SK-N-SH treated with all-trans-retinoic acid at 6 μM for 48 hours (cell line): ENCODE measurements at regions not wholly inside any gene's neighbourhood (a gene's known extent, or its start where the extent isn't known, plus 50 kb on each side); places are given as distances from the start of the nearest gene placed in this dataset.

ENCODE experiments used
- BACH2 ChIP-seq: fragments of 250-450 bp; sonication (Bioruptor Pico); IDR thresholded peaks from 2 replicates; pipeline ENCODE4 v1.9.0; 2021; ENCODE audit warnings: mild to moderate bottlenecking, borderline replicate concordance
- CSDC2 ChIP-seq: fragments of 250-450 bp; sonication (Bioruptor Pico); IDR thresholded peaks from 2 replicates; pipeline ENCODE4 v1.5.0; 2020; ENCODE audit warnings: mild to moderate bottlenecking, moderate library complexity
- ESRRG ChIP-seq: fragments of 250-450 bp; sonication (Bioruptor Pico); IDR thresholded peaks from 2 replicates; pipeline ENCODE4 v1.6.1; 2021; ENCODE audit warnings: mild to moderate bottlenecking
- PPARA ChIP-seq: fragments of 250-450 bp; sonication (Bioruptor Pico); IDR thresholded peaks from 2 replicates; pipeline ENCODE4 v1.5.0; 2020; ENCODE audit warnings: mild to moderate bottlenecking, borderline replicate concordance
- RARB ChIP-seq: fragments of 250-450 bp; sonication (Bioruptor Pico); IDR thresholded peaks from 2 replicates; pipeline ENCODE4 v1.8.0; 2021; ENCODE audit warnings: mild to moderate bottlenecking, moderate library complexity
- SNAI2 ChIP-seq: fragments of 250-450 bp; sonication (Bioruptor Pico); IDR thresholded peaks from 2 replicates; pipeline ENCODE4 v1.5.0; 2020; ENCODE audit warnings: mild to moderate bottlenecking, moderate library complexity
- TCF4 ChIP-seq: fragments of 250-450 bp; sonication (Bioruptor Pico); IDR thresholded peaks from 2 replicates; pipeline ENCODE4 v1.8.0; 2021; ENCODE audit warnings: mild to moderate bottlenecking, moderate library complexity, borderline replicate concordance
- ZFP3 ChIP-seq: fragments of 250-450 bp; sonication (Bioruptor Pico); IDR thresholded peaks from 2 replicates; pipeline ENCODE4 v1.5.0; 2020; ENCODE audit warnings: mild to moderate bottlenecking, moderate library complexity
- ZFP30 ChIP-seq: fragments of 450-650 bp; formaldehyde crosslinking; IDR thresholded peaks from 2 replicates; pipeline ENCODE4 v1.5.0; 2022; ENCODE audit warnings: mild to moderate bottlenecking, moderate library complexity
- ZNF565 ChIP-seq: fragments of 450-650 bp; formaldehyde crosslinking; conservative IDR thresholded peaks from 2 replicates; pipeline ENCODE4 v1.5.0; 2020; ENCODE audit warnings: low read depth, mild to moderate bottlenecking, moderate library complexity
- ZNF8 ChIP-seq: fragments of 450-650 bp; formaldehyde crosslinking; IDR thresholded peaks from 2 replicates; pipeline ENCODE4 v1.5.0; 2020; ENCODE audit warnings: mild to moderate bottlenecking, moderate library complexity
- TF ChIP-seq, protein P1 (sequence below): fragments of 250-450 bp; sonication (Bioruptor Pico); IDR thresholded peaks from 2 replicates; pipeline ENCODE4 v1.5.1; 2020; ENCODE audit warnings: low read depth, mild to moderate bottlenecking, moderate library complexity
- TF ChIP-seq, protein P2 (sequence below): fragments of 250-450 bp; sonication (Bioruptor Pico); IDR thresholded peaks from 2 replicates; pipeline ENCODE4 v1.5.1; 2021; ENCODE audit warnings: mild to moderate bottlenecking, moderate library complexity
- TF ChIP-seq, protein P3 (sequence below): fragments of 250-450 bp; sonication (Bioruptor Pico); IDR thresholded peaks from 2 replicates; pipeline ENCODE4 v1.8.0; 2020; ENCODE audit warnings: mild to moderate bottlenecking, moderate library complexity, borderline replicate concordance

DNA sequence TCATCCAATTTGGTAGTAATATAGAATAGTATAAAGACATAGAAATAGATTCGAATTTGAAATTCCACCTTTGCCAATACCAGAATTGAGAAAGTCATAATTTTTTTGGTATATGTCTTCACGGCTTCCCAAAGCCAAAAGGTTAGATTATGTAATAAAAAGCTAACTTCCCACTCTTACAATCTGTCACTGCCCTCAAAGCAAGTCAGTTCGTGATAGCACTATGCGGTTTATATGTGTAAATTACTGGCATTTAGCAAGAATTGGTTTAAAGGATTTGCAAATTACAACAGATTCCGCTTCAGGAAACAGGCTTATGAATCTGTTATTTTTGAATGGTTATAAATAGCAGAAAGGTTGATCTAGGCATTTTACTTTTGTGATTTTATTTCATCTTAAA, 679.4 kb upstream of the ADGRL2 start:
- TF ChIP-seq, protein P1, sequence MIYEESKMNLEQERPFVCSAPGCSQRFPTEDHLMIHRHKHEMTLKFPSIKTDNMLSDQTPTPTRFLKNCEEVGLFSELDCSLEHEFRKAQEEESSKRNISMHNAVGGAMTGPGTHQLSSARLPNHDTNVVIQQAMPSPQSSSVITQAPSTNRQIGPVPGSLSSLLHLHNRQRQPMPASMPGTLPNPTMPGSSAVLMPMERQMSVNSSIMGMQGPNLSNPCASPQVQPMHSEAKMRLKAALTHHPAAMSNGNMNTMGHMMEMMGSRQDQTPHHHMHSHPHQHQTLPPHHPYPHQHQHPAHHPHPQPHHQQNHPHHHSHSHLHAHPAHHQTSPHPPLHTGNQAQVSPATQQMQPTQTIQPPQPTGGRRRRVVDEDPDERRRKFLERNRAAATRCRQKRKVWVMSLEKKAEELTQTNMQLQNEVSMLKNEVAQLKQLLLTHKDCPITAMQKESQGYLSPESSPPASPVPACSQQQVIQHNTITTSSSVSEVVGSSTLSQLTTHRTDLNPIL (CRISPR knock-in tag) = no peak
- TF ChIP-seq PPARA (CRISPR knock-in tag) (no peak), SNAI2 (CRISPR knock-in tag) (no peak), CSDC2 (CRISPR knock-in tag) (no peak), ZFP30 (no peak), ESRRG (CRISPR knock-in tag) (no peak), TCF4 (CRISPR knock-in tag) (no peak), RARB (no peak), ZNF8 (no peak), ZFP3 (CRISPR knock-in tag) (no peak), BACH2 (CRISPR knock-in tag) (no peak), ZNF565 (no peak)
- TF ChIP-seq, protein P2, sequence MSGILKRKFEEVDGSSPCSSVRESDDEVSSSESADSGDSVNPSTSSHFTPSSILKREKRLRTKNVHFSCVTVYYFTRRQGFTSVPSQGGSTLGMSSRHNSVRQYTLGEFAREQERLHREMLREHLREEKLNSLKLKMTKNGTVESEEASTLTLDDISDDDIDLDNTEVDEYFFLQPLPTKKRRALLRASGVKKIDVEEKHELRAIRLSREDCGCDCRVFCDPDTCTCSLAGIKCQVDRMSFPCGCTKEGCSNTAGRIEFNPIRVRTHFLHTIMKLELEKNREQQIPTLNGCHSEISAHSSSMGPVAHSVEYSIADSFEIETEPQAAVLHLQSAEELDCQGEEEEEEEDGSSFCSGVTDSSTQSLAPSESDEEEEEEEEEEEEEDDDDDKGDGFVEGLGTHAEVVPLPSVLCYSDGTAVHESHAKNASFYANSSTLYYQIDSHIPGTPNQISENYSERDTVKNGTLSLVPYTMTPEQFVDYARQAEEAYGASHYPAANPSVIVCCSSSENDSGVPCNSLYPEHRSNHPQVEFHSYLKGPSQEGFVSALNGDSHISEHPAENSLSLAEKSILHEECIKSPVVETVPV (CRISPR knock-in tag) = no peak
- TF ChIP-seq, protein P3, sequence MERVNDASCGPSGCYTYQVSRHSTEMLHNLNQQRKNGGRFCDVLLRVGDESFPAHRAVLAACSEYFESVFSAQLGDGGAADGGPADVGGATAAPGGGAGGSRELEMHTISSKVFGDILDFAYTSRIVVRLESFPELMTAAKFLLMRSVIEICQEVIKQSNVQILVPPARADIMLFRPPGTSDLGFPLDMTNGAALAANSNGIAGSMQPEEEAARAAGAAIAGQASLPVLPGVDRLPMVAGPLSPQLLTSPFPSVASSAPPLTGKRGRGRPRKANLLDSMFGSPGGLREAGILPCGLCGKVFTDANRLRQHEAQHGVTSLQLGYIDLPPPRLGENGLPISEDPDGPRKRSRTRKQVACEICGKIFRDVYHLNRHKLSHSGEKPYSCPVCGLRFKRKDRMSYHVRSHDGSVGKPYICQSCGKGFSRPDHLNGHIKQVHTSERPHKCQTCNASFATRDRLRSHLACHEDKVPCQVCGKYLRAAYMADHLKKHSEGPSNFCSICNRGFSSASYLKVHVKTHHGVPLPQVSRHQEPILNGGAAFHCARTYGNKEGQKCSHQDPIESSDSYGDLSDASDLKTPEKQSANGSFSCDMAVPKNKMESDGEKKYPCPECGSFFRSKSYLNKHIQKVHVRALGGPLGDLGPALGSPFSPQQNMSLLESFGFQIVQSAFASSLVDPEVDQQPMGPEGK = no peak
